NK-92 treated with Interleukin-12 subunit alpha and Interleukin-12 subunit beta, amount 100 ng/mL, for 24 hours (cell line): ENCODE measurements at regions not wholly inside any gene's neighbourhood (a gene's known extent, or its start where the extent isn't known, plus 50 kb on each side); places are given as distances from the start of the nearest gene placed in this dataset.

Experiments
- DNase-seq: peaks from one replicate; lab custom pipeline; 2025; lab: John Stamatoyannopoulos, UW

- DNase-seq: no peak
Observed at GRCh38 chr2:236745420-236746210, 176.0 kb downstream of the ACKR3 start.

- DNase-seq: no peak
Observed at GRCh38 chr2:236746833-236747232, 177.2 kb downstream of the ACKR3 start.

- no peak for DNase-seq
Observed at GRCh38 chr2:236747426-236747825, 177.8 kb downstream of the ACKR3 start.

GRCh38 chr2:236747925-236748324 is 178.3 kb downstream of the ACKR3 start:
- no peak for DNase-seq

GRCh38 chr2:236748385-236748784 is 178.8 kb downstream of the ACKR3 start:
- DNase-seq: no peak

GRCh38 chr2:236748801-236749200 is 179.2 kb downstream of the ACKR3 start:
- DNase-seq: no peak

- no peak for DNase-seq
Observed at GRCh38 chr2:236749346-236749745, 179.7 kb downstream of the ACKR3 start.

GRCh38 chr2:236752096-236752495 is 182.5 kb downstream of the ACKR3 start:
- no peak for DNase-seq

GRCh38 chr2:236753606-236754270 is 184.1 kb downstream of the ACKR3 start:
- no peak for DNase-seq

GRCh38 chr2:236754271-236754944 is 184.8 kb downstream of the ACKR3 start:
- no peak for DNase-seq

- no peak for DNase-seq
Observed at GRCh38 chr2:236755278-236755840, 185.7 kb downstream of the ACKR3 start.

GRCh38 chr2:236758406-236758805 is 188.8 kb downstream of the ACKR3 start:
- DNase-seq: no peak

GRCh38 chr2:236760246-236760645 is 190.6 kb downstream of the ACKR3 start:
- no peak for DNase-seq

GRCh38 chr2:236761358-236761757 is 191.7 kb downstream of the ACKR3 start:
- DNase-seq: no peak

- no peak for DNase-seq
Observed at GRCh38 chr2:236762628-236763027, 193.0 kb downstream of the ACKR3 start.

- DNase-seq: no peak
Observed at GRCh38 chr2:236763857-236764256, 194.2 kb downstream of the ACKR3 start.

- DNase-seq: no peak
Observed at GRCh38 chr2:236764716-236765115, 195.1 kb downstream of the ACKR3 start.

- DNase-seq: no peak
Observed at GRCh38 chr2:236765478-236765877, 195.9 kb downstream of the ACKR3 start.

GRCh38 chr2:236766850-236767249 is 197.2 kb downstream of the ACKR3 start:
- no peak for DNase-seq

- no peak for DNase-seq
Observed at GRCh38 chr2:236767941-236768340, 198.3 kb downstream of the ACKR3 start.

- no peak for DNase-seq
Observed at GRCh38 chr2:236768393-236769140, 198.9 kb downstream of the ACKR3 start.
